Esophagus muscularis mucosa (tissue), 4 donors: ENCODE measurements at regions not wholly inside any gene's neighbourhood (a gene's known extent, or its start where the extent isn't known, plus 50 kb on each side); places are given as distances from the start of the nearest gene placed in this dataset.

Experiments
- DNase-seq: peaks from one replicate; pipeline ENCODE4 v3.0.0-alpha.2; 2017; ENCODE audit errors: extremely low spot score
- H3K27ac ChIP-seq, 4 donors: fragments of 200-600 bp; sonication (generic); replicated peaks in 1 of 4; 1 replicate in 3 of 4; 2 replicates in 1 of 4; pipeline ENCODE4 v1.5.1; 2016 to 2019; ENCODE audit warnings: mild to moderate bottlenecking in 1 of 4
- H3K27me3 ChIP-seq, 4 donors: fragments of 200-600 bp; sonication (generic); one replicate each; pipeline versions ENCODE4 v1.5.1 to v1.6.0; 2016 to 2019
- H3K36me3 ChIP-seq, 4 donors: fragments of 200-600 bp; sonication (generic); one replicate each; pipeline ENCODE4 v1.5.1; 2016 to 2019
- H3K4me1 ChIP-seq, 4 donors: fragments of 200-600 bp; sonication (generic); one replicate each; pipeline ENCODE4 v1.5.1; 2016 to 2019
- H3K4me3 ChIP-seq, 4 donors: fragments of 200-600 bp; sonication (generic); 1 replicate in 2 of 4; 2 replicates in 2 of 4; pipeline ENCODE4 v1.5.1; 2016 to 2019; ENCODE audit warnings: mild to moderate bottlenecking in 4 of 4, moderate library complexity in 1 of 4
- H3K9me3 ChIP-seq, 4 donors: fragments of 200-600 bp; sonication (generic); 1 replicate in 3 of 4; 2 replicates in 1 of 4; pipeline ENCODE4 v1.5.1; 2016 to 2019
- EP300 ChIP-seq: sonication (generic); formaldehyde crosslinking; IDR thresholded peaks from one replicate; pipeline ENCODE4 v1.6.1; 2017; ENCODE audit warnings: antibody characterized with exemption
- POLR2A ChIP-seq: fragments of 450-650 bp; IDR thresholded peaks from one replicate; pipeline ENCODE4 v1.6.1; 2017; ENCODE audit warnings: antibody characterized with exemption, moderate library complexity, mild to moderate bottlenecking, low read depth
- POLR2AphosphoS5 ChIP-seq, 2 donors: sonication (generic); formaldehyde crosslinking; IDR thresholded peaks; one replicate each; pipeline ENCODE4 v1.6.1; 2017; ENCODE audit warnings: antibody characterized with exemption in 2 of 2
- WGBS: methylation state at CpG from one replicate; pipeline ENCODE4 v1.1.5; 2018; 5-methylcytosine and 5-hydroxymethylcytosine counted together
- intact Hi-C: fragments of 100-400 bp; cut with DNase I; formaldehyde crosslinking; loops from one replicate; pipeline ENCODE4 v1.15.1; 2023
- TF ChIP-seq, protein P1 (sequence below), 3 experiments: fragments of 200-600 bp in 2 of 3; fragments of 450-650 bp in 1 of 3; sonication (generic) in 2 of 3; IDR thresholded peaks; one replicate each; pipeline ENCODE4 v1.5.1; 2017 to 2019; ENCODE audit warnings: antibody characterized with exemption in 3 of 3, mild to moderate bottlenecking in 2 of 3, moderate library complexity in 1 of 3

- intact Hi-C loops: no loop called here
- WGBS: 82% methylated on average over 7 of the region's 8 CpGs
- TF ChIP-seq POLR2AphosphoS5 (IDR thresholded peaks at IDR 0.05) (no peak), POLR2A (no peak), EP300 (no peak)
- TF ChIP-seq, protein P1, sequence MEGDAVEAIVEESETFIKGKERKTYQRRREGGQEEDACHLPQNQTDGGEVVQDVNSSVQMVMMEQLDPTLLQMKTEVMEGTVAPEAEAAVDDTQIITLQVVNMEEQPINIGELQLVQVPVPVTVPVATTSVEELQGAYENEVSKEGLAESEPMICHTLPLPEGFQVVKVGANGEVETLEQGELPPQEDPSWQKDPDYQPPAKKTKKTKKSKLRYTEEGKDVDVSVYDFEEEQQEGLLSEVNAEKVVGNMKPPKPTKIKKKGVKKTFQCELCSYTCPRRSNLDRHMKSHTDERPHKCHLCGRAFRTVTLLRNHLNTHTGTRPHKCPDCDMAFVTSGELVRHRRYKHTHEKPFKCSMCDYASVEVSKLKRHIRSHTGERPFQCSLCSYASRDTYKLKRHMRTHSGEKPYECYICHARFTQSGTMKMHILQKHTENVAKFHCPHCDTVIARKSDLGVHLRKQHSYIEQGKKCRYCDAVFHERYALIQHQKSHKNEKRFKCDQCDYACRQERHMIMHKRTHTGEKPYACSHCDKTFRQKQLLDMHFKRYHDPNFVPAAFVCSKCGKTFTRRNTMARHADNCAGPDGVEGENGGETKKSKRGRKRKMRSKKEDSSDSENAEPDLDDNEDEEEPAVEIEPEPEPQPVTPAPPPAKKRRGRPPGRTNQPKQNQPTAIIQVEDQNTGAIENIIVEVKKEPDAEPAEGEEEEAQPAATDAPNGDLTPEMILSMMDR (IDR thresholded peaks at IDR 0.05): no peak
Measured at GRCh38 chr15:88707771-88708654, 69.2 kb downstream of the ISG20 start.

GRCh38 chr15:88708655-88709054 is 69.8 kb downstream of the ISG20 start:
- Histone ChIP-seq H3K27ac (no peak overlapping the region), H3K4me3 (no peak overlapping the region), H3K36me3 (no peaks in the 10 kb centered on the region), H3K27me3 (peaks cover 0 to 6% (median 0%) of the 10 kb centered on the region in 4 donors), H3K9me3 (no peaks in the 10 kb centered on the region), H3K4me1 (peaks cover 7 to 16% (median 15%) of the 10 kb centered on the region in 4 donors)
- WGBS: 82% methylated on average over 6 of the region's 8 CpGs
- intact Hi-C loops: no loop called here
- no peak for DNase-seq
- TF ChIP-seq POLR2AphosphoS5 (IDR thresholded peaks at IDR 0.05) (no peak), EP300 (no peak), POLR2A (no peak)
- TF ChIP-seq, protein P1 (IDR thresholded peaks at IDR 0.05): no peak

More at GRCh38 chr15:88707771-88708654, 69.2 kb downstream of the ISG20 start:
- no peaks in the 10 kb centered on the region for H3K36me3 ChIP-seq
- H3K9me3 ChIP-seq: no peaks in the 10 kb centered on the region
- H3K4me1 ChIP-seq: peaks cover 7 to 16% (median 15%) of the 10 kb centered on the region in 4 donors
- no peak overlapping the region for H3K4me3 ChIP-seq
- no peak overlapping the region for H3K27ac ChIP-seq
- H3K27me3 ChIP-seq: peaks cover 0 to 6% (median 0%) of the 10 kb centered on the region in 4 donors
- no peak for DNase-seq

DNA sequence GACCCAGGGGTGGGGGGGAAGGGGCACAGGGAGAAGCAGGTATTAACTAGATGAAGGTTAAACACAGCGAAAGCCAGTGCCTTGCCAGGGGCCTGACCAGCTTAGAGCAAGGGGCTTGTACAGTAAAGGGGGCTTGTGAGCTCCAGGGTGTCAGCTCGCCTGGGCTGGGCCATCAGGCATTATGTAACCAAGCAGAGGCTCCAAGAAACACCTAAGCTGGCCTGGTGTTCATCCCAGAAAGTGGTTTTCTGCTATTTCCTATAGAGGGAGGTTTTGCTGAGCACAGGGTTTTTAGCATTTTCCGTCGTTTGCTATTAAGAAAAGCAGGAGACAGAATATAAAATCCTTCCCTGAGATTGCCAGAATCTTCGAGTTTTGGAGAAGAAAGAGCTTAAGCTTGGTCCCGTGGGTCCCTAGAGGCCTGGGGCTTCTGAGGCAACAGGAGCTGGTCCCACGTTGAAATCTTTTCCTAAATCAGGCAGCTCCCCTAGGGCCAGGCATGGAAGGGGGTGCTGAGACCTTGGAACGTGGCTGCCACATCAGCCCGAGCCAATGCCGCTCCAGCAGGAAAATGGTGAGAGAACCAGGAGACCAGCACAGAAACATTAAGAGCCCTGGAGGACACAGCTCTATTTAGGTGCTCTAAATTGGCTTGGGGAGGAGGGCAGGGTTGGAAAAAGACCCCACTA is 71.4 kb downstream of the ISG20 start:
- no peaks in the 10 kb centered on the region for H3K9me3 ChIP-seq
- intact Hi-C loops: no loop called here
- H3K4me1 ChIP-seq: peaks cover 7 to 16% (median 9%) of the 10 kb centered on the region in 4 donors
- H3K4me3 ChIP-seq: no peak overlapping the region
- H3K36me3 ChIP-seq: no peaks in the 10 kb centered on the region
- TF ChIP-seq, protein P1 (IDR thresholded peaks at IDR 0.05): no peak
- no peak for TF ChIP-seq POLR2A
- no peak for TF ChIP-seq EP300
- no peak for TF ChIP-seq POLR2AphosphoS5 (IDR thresholded peaks at IDR 0.05)
- no peak overlapping the region for H3K27ac ChIP-seq
- WGBS: 76% methylated on average over 10 of the region's 10 CpGs
- DNase-seq: no peak
- H3K27me3 ChIP-seq: peaks cover 0 to 6% (median 0%) of the 10 kb centered on the region in 4 donors

DNA sequence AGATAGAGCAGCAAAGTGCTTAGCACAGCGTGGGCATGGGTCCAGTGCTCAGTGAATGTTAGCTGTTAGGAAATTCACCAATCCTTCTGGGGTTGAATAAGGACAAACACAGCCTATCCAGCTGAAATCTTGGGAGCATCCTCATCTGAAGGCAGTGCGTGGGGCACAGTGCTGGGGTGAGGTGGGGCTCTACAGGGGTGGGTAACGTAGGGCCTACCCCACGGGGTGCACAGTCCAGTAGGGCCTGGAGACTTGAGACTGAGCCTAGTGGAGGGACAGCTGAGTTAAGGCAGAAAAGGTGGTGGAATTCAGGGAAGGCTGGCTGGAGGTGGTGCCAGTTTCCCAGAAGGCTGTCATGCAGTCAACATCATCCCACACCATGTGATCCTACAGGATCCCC is 73.0 kb downstream of the ISG20 start:
- intact Hi-C loops: no loop called here
- no peak for TF ChIP-seq EP300
- no peak for TF ChIP-seq POLR2A
- TF ChIP-seq POLR2AphosphoS5 (IDR thresholded peaks at IDR 0.05): no peak
- TF ChIP-seq, protein P1 (IDR thresholded peaks at IDR 0.05): no peak
- DNase-seq: no peak
- Histone ChIP-seq H3K4me1 (peaks cover 0 to 9% (median 0%) of the 10 kb centered on the region in 4 donors), H3K36me3 (no peaks in the 10 kb centered on the region), H3K27me3 (peaks cover 0 to 10% (median 0%) of the 10 kb centered on the region in 4 donors), H3K9me3 (no peaks in the 10 kb centered on the region), H3K4me3 (no peak overlapping the region), H3K27ac (no peak overlapping the region)
- WGBS: 80% methylated on average over 4 of the region's 4 CpGs
